H9 (cell line): ENCODE measurements at regions not wholly inside any gene's neighbourhood (a gene's known extent, or its start where the extent isn't known, plus 50 kb on each side); places are given as distances from the start of the nearest gene placed in this dataset.

Source experiments
- DNase-seq: peaks from one replicate; pipeline ENCODE4 v3.0.0-alpha.2; 2017
- H2AFZ ChIP-seq: one replicate; pipeline ENCODE4 v1.6.1; 2013; ENCODE audit warnings: mild to moderate bottlenecking, low read length, control low read depth, moderate library complexity
- H2AK5ac ChIP-seq: 2 replicates; pipeline ENCODE4 v1.6.1; 2013; ENCODE audit warnings: low read length, control low read depth, mixed read lengths; ENCODE audit not compliant: insufficient read length
- H2BK120ac ChIP-seq: one replicate; pipeline ENCODE4 v1.6.1; 2013; ENCODE audit warnings: low read depth, mild to moderate bottlenecking, low read length, control low read depth, inconsistent platforms; ENCODE audit not compliant: poor library complexity, severe bottlenecking
- H2BK12ac ChIP-seq: 2 replicates; pipeline ENCODE4 v1.6.1; 2013; ENCODE audit warnings: low read length, control low read depth, mixed read lengths, low read depth; ENCODE audit not compliant: insufficient read length
- H2BK15ac ChIP-seq: 2 replicates; pipeline ENCODE4 v1.6.1; 2013; ENCODE audit warnings: low read depth, low read length, control low read depth
- H2BK20ac ChIP-seq: one replicate; pipeline ENCODE4 v1.6.1; 2013; ENCODE audit warnings: low read depth, mild to moderate bottlenecking, low read length, control low read depth, inconsistent platforms; ENCODE audit not compliant: poor library complexity, severe bottlenecking
- H2BK5ac ChIP-seq: 2 replicates; pipeline ENCODE4 v1.6.1; 2013; ENCODE audit warnings: low read length, control low read depth, mixed read lengths; ENCODE audit not compliant: insufficient read length
- H3K14ac ChIP-seq: 2 replicates; pipeline ENCODE4 v1.6.1; 2013; ENCODE audit warnings: low read length, control low read depth; ENCODE audit not compliant: insufficient read depth
- H3K18ac ChIP-seq: 2 replicates; pipeline ENCODE4 v1.6.1; 2013; ENCODE audit warnings: low read depth, mild to moderate bottlenecking, mixed read lengths, low read length, control low read depth; ENCODE audit not compliant: insufficient read length
- H3K23ac ChIP-seq: 2 replicates; pipeline ENCODE4 v1.6.1; 2013; ENCODE audit warnings: low read length, control low read depth, mixed read lengths, low read depth; ENCODE audit not compliant: insufficient read length
- H3K23me2 ChIP-seq: 2 replicates; pipeline ENCODE4 v1.6.1; 2013; ENCODE audit warnings: low read depth, mild to moderate bottlenecking, mixed read lengths, low read length, control low read depth; ENCODE audit not compliant: insufficient read length, poor library complexity, severe bottlenecking
- H3K27ac ChIP-seq: 2 replicates; pipeline ENCODE4 v1.5.1; 2013; ENCODE audit warnings: low read length, control low read depth, mixed read lengths, low read depth; ENCODE audit not compliant: insufficient read length
- H3K27me3 ChIP-seq: 2 replicates; pipeline ENCODE4 v1.6.1; 2013; ENCODE audit warnings: low read length, control low read depth, inconsistent platforms; ENCODE audit not compliant: insufficient read depth
- H3K4ac ChIP-seq: 2 replicates; pipeline ENCODE4 v1.6.1; 2013; ENCODE audit warnings: low read depth, mild to moderate bottlenecking, control low read depth, inconsistent platforms, low read length, moderate library complexity
- H3K4me1 ChIP-seq: 2 replicates; pipeline ENCODE4 v1.6.1; 2013; ENCODE audit warnings: low read length, control low read depth, inconsistent platforms; ENCODE audit not compliant: insufficient read depth
- H3K4me2 ChIP-seq: 2 replicates; pipeline ENCODE4 v1.6.1; 2013; ENCODE audit warnings: low read length, control low read depth, mixed read lengths; ENCODE audit not compliant: insufficient read length, insufficient read depth
- H3K56ac ChIP-seq: 2 replicates; pipeline ENCODE4 v1.6.1; 2013; ENCODE audit warnings: low read depth, mild to moderate bottlenecking, mixed read lengths, low read length, control low read depth; ENCODE audit not compliant: insufficient read length
- H3K79me1 ChIP-seq: 2 replicates; pipeline ENCODE4 v1.6.1; 2013; ENCODE audit warnings: low read depth, mild to moderate bottlenecking, moderate library complexity, low read length, control low read depth, inconsistent platforms; ENCODE audit not compliant: insufficient read depth, poor library complexity, severe bottlenecking
- H3K79me2 ChIP-seq: 2 replicates; pipeline ENCODE4 v1.6.1; 2013; ENCODE audit warnings: low read length, control low read depth, inconsistent platforms; ENCODE audit not compliant: insufficient read depth
- H3K9ac ChIP-seq: 2 replicates; pipeline ENCODE4 v1.6.1; 2013; ENCODE audit warnings: low read length, control low read depth, mixed read lengths; ENCODE audit not compliant: insufficient read length; ENCODE audit errors: extremely low read depth
- H3K9me3 ChIP-seq: one replicate; pipeline ENCODE4 v1.6.1; 2013; ENCODE audit warnings: low read depth, low read length, inconsistent platforms; ENCODE audit not compliant: control insufficient read depth
- H3T11ph ChIP-seq: one replicate; pipeline ENCODE4 v1.6.1; 2013; ENCODE audit warnings: mild to moderate bottlenecking, low read length, control low read depth, inconsistent platforms
- H4K20me1 ChIP-seq: one replicate; pipeline ENCODE4 v1.6.1; 2013; ENCODE audit not compliant: control insufficient read depth, insufficient read length, insufficient read depth
- H4K5ac ChIP-seq: 2 replicates; pipeline ENCODE4 v1.6.1; 2013; ENCODE audit warnings: low read depth, mild to moderate bottlenecking, mixed read lengths, low read length, control low read depth; ENCODE audit not compliant: insufficient read length
- H4K8ac ChIP-seq: replicated peaks from 2 replicates; pipeline ENCODE4 v1.6.1; 2013; ENCODE audit warnings: low read length, control low read depth, mixed read lengths, low read depth; ENCODE audit not compliant: insufficient read length
- H4K91ac ChIP-seq: 2 replicates; pipeline ENCODE4 v1.6.1; 2013; ENCODE audit warnings: low read depth, mild to moderate bottlenecking, moderate library complexity, mixed read lengths, low read length, control low read depth; ENCODE audit not compliant: insufficient read length
- H3K27ac Mint-ChIP-seq, 3 experiments: 2 replicates in 2 of 3; 3 replicates in 1 of 3; pipeline ENCODE4 v1.8.0; 2020 to 2021; ENCODE audit warnings: mixed read lengths in 3 of 3, mild to moderate bottlenecking in 1 of 3, moderate library complexity in 1 of 3
- H3K27me3 Mint-ChIP-seq: 2 replicates; pipeline ENCODE4 v1.8.0; 2021; ENCODE audit warnings: low read depth, mild to moderate bottlenecking, moderate library complexity, mixed read lengths
- H3K36me3 Mint-ChIP-seq, 3 experiments: 2 replicates in 2 of 3; 3 replicates in 1 of 3; pipeline ENCODE4 v1.8.0; 2020 to 2021; ENCODE audit warnings: low read depth in 3 of 3, mixed read lengths in 3 of 3; ENCODE audit not compliant: insufficient read depth in 1 of 3
- H3K4me1 Mint-ChIP-seq, 2 experiments: 2 replicates each; pipeline ENCODE4 v1.8.0; 2020; ENCODE audit warnings: mixed read lengths in 2 of 2
- H3K4me3 Mint-ChIP-seq, 2 experiments: 2 replicates in 1 of 2; 3 replicates in 1 of 2; pipeline ENCODE4 v1.8.0; 2020 to 2021; ENCODE audit warnings: mild to moderate bottlenecking in 2 of 2, mixed read lengths in 2 of 2, moderate library complexity in 1 of 2
- H3K9me3 Mint-ChIP-seq, 2 experiments: 2 replicates in 1 of 2; 3 replicates in 1 of 2; pipeline ENCODE4 v1.8.0; 2020; ENCODE audit warnings: mild to moderate bottlenecking in 2 of 2, mixed read lengths in 2 of 2, moderate library complexity in 1 of 2
- WGBS: extraction: QIAGEN DNeasy Blood & Tissue Kit; methylation state at CpG from one replicate; pipeline ENCODE4 v1.1.7; 2013; ENCODE audit warnings: missing lambda C conversion rate, low lambda C conversion rate, mixed read lengths; ENCODE audit not compliant: insufficient read length; ENCODE audit errors: extremely low coverage; 5-methylcytosine and 5-hydroxymethylcytosine counted together
- TF ChIP-seq, protein P1 (sequence below): fragments of 200-600 bp; sonication (generic); conservative IDR thresholded peaks from 3 replicates; pipeline ENCODE4 v1.8.0; 2021; ENCODE audit warnings: antibody characterized with exemption, mild to moderate bottlenecking

GRCh38 chr3:117255736-117256135 lies 546.2 kb downstream of the TUSC7 start:
- H3K23me2 ChIP-seq, result no peaks in the 10 kb centered on the region
- DNase-seq, result no peak
- Mint-ChIP-seq H3K9me3 (no peaks in the 10 kb centered on the region), H3K4me3 (no peak overlapping the region), H3K36me3 (no peaks in the 10 kb centered on the region), H3K4me1 (peaks cover 0 to 3% of the 10 kb centered on the region in 2 experiments; a peak in 1 of 4 replicates), H3K27me3 (no peaks in the 10 kb centered on the region), H3K27ac (no peak overlapping the region)
- H2BK20ac ChIP-seq, result no peak overlapping the region
- no peak overlapping the region for H4K8ac ChIP-seq
- H3T11ph ChIP-seq, result no peak overlapping the region
- no peaks in the 10 kb centered on the region for H3K9me3 ChIP-seq
- no peak overlapping the region for H3K4me2 ChIP-seq
- H2BK15ac ChIP-seq, result no peak overlapping the region
- H2AFZ ChIP-seq, result no peak overlapping the region
- H2BK12ac ChIP-seq, result no peak overlapping the region
- no peak overlapping the region for H4K91ac ChIP-seq
- TF ChIP-seq, protein P1, sequence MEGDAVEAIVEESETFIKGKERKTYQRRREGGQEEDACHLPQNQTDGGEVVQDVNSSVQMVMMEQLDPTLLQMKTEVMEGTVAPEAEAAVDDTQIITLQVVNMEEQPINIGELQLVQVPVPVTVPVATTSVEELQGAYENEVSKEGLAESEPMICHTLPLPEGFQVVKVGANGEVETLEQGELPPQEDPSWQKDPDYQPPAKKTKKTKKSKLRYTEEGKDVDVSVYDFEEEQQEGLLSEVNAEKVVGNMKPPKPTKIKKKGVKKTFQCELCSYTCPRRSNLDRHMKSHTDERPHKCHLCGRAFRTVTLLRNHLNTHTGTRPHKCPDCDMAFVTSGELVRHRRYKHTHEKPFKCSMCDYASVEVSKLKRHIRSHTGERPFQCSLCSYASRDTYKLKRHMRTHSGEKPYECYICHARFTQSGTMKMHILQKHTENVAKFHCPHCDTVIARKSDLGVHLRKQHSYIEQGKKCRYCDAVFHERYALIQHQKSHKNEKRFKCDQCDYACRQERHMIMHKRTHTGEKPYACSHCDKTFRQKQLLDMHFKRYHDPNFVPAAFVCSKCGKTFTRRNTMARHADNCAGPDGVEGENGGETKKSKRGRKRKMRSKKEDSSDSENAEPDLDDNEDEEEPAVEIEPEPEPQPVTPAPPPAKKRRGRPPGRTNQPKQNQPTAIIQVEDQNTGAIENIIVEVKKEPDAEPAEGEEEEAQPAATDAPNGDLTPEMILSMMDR, result no peak
- no peak overlapping the region for H3K23ac ChIP-seq
- H2BK5ac ChIP-seq, result no peak overlapping the region
- H3K18ac ChIP-seq, result no peak overlapping the region
- H3K4me1 ChIP-seq, result no peaks in the 10 kb centered on the region
- H3K27me3 ChIP-seq, result no peaks in the 10 kb centered on the region
- no peak overlapping the region for H3K4ac ChIP-seq
- no peaks in the 10 kb centered on the region for H3K79me2 ChIP-seq
- no peak overlapping the region for H3K14ac ChIP-seq
- no peak overlapping the region for H3K56ac ChIP-seq
- no peak overlapping the region for H4K5ac ChIP-seq
- no peak overlapping the region for H2AK5ac ChIP-seq
- H4K20me1 ChIP-seq, result no peaks in the 10 kb centered on the region
- no peaks in the 10 kb centered on the region for H3K79me1 ChIP-seq
- H2BK120ac ChIP-seq, result no peak overlapping the region
- no peak overlapping the region for H3K27ac ChIP-seq
- WGBS, result no CpG with 5 or more reads among the region's 1 CpG
- H3K9ac ChIP-seq, result no peak overlapping the region
